Endothelial cell of umbilical vein (primary cell): ENCODE measurements at regions not wholly inside any gene's neighbourhood (a gene's known extent, or its start where the extent isn't known, plus 50 kb on each side); places are given as distances from the start of the nearest gene placed in this dataset.
A peak's percentile ranks its signal among the peaks of the same experiment; 100 is the strongest.
"Not testable (repeated sequence)": the region's sequence is repeated elsewhere in the genome, so short reads cannot be mapped to it uniquely, and the experiment has no call there.

Experiments used
- BruUV-seq: library from RNA; stranded (reverse); fragments of 400-500 nt; replicated peaks from 2 replicates; lab custom pipeline; 2021; lab: Mats Ljungman, UMichigan
- CTCF ChIA-PET: fragments of 300-600, 350-600 bp; sonication (Branson Sonifier 250); formaldehyde crosslinking; loops from one replicate; lab custom pipeline; 2021; ENCODE audit warnings: antibody characterized with exemption, inconsistent platforms; lab: Charles Lee
- POLR2A ChIA-PET: fragments of 300-600, 350-600 bp; sonication (Branson Sonifier 250); formaldehyde crosslinking; loops from one replicate; lab custom pipeline; 2021; ENCODE audit warnings: antibody characterized with exemption, inconsistent platforms; lab: Charles Lee
- DNase-seq: peaks from one replicate; pipeline ENCODE4 v3.0.0-alpha.2; 2011; ENCODE audit warnings: low read depth, low spot score
- FAIRE-seq: peaks from 2 replicates; lab custom pipeline; 2011; peaks lifted over from hg19 to GRCh38; lab: Jason Lieb, UNC
- H2AFZ ChIP-seq: 2 replicates; pipeline ENCODE4 v1.6.0; 2012; ENCODE audit warnings: low read depth, low read length, control low read depth, inconsistent platforms
- H3K27ac ChIP-seq: 2 replicates; pipeline ENCODE4 v1.5.1; 2011; ENCODE audit warnings: low read depth, mild to moderate bottlenecking, control low read depth, low read length, moderate library complexity; ENCODE audit not compliant: insufficient read depth
- H3K27me3 ChIP-seq, 2 experiments: 2 replicates each; pipeline versions ENCODE4 v1.6.0 to v1.6.1; 2011; ENCODE audit warnings: low read length in 2 of 2, mixed read lengths in 1 of 2; ENCODE audit not compliant: control insufficient read depth in 2 of 2, insufficient read depth in 2 of 2
- H3K36me3 ChIP-seq, 2 experiments: 2 replicates in 1 of 2; 3 replicates in 1 of 2; pipeline ENCODE4 v1.5.1; 2011; ENCODE audit warnings: low read length in 2 of 2, mild to moderate bottlenecking in 1 of 2, moderate library complexity in 1 of 2; ENCODE audit not compliant: control insufficient read depth in 2 of 2, insufficient read depth in 2 of 2; ENCODE audit errors: extremely low read depth in 1 of 2
- H3K4me1 ChIP-seq: 3 replicates; pipeline ENCODE4 v1.5.1; 2011; ENCODE audit warnings: mild to moderate bottlenecking, low read length; ENCODE audit not compliant: control insufficient read depth, insufficient read depth; ENCODE audit errors: extremely low read depth
- H3K4me2 ChIP-seq: 2 replicates; pipeline ENCODE4 v1.6.1; 2011; ENCODE audit warnings: low read length, control low read depth, mixed read lengths; ENCODE audit not compliant: insufficient read depth
- H3K4me3 ChIP-seq, 3 experiments: fragments of 200-600 bp in 1 of 3; sonication (generic), shearing (Covaris generic) in 1 of 3; replicated peaks in 1 of 3; 2 replicates each; pipeline ENCODE4 v1.5.1; 2011 to 2016; ENCODE audit warnings: control low read depth in 3 of 3, low read length in 3 of 3, mild to moderate bottlenecking in 2 of 3, inconsistent platforms in 1 of 3, low read depth in 1 of 3, moderate library complexity in 1 of 3; ENCODE audit not compliant: insufficient read depth in 1 of 3
- H3K79me2 ChIP-seq: 2 replicates; pipeline ENCODE4 v1.6.0; 2012; ENCODE audit warnings: low read length, inconsistent platforms; ENCODE audit not compliant: control insufficient read depth, insufficient read depth
- H3K9ac ChIP-seq: replicated peaks from 2 replicates; pipeline ENCODE3; 2011; ENCODE audit warnings: low read length, control low read depth; ENCODE audit not compliant: insufficient read depth; ENCODE audit errors: extremely low read depth
- H3K9me1 ChIP-seq: replicated peaks from 3 replicates; pipeline ENCODE4 v1.6.0; 2011; ENCODE audit warnings: mild to moderate bottlenecking, low read length; ENCODE audit not compliant: control insufficient read depth, insufficient read depth; ENCODE audit errors: extremely low read depth
- H3K9me3 ChIP-seq: replicated peaks from 2 replicates; pipeline ENCODE4 v1.5.1; 2012; ENCODE audit warnings: low read length, inconsistent platforms; ENCODE audit not compliant: control insufficient read depth, insufficient read depth
- H4K20me1 ChIP-seq: replicated peaks from 2 replicates; pipeline ENCODE3; 2011; ENCODE audit warnings: mild to moderate bottlenecking, low read length; ENCODE audit not compliant: control insufficient read depth, insufficient read depth; ENCODE audit errors: extremely low read depth
- dilution Hi-C: fragments of 300-500 bp; cut with MboI; formaldehyde crosslinking; loops from one replicate; pipeline ENCODE4 v1.15.0; 2019; ENCODE audit warnings: low sequenced_read_pairs; ENCODE audit not compliant: extremely low pct_ligation_motif_present
- intact Hi-C: fragments of 100-400 bp; cut with micrococcal nuclease; formaldehyde crosslinking; loops from one replicate; pipeline ENCODE4 v1.10.0; 2022

DNA sequence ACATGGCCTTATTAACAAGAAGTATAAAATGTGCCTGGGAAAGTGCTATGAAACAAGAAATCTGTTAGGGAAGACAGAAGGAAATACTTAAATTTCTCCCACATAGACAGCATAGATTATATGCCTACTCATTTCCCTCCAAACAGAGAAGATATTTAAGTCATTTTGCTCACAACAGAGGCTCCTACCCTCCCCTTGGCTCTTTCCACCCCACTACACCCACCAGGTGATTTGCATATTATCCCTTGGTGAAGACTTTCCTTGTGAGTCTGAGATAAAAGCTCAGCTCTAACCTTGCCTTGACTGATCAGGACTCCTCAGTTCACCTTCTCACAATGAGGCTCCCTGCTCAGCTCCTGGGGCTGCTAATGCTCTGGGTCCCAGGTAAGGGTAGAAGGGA is 1245.1 kb downstream of the RPIA start:
- H2AFZ ChIP-seq, H3K27me3 ChIP-seq, H3K4me3 ChIP-seq, H3K4me2 ChIP-seq, H3K36me3 ChIP-seq, POLR2A ChIA-PET, BruUV-seq, CTCF ChIA-PET, dilution Hi-C loops, intact Hi-C loops, H3K79me2 ChIP-seq, H4K20me1 ChIP-seq, H3K9me3 ChIP-seq, H3K9ac ChIP-seq, FAIRE-seq, H3K27ac ChIP-seq, H3K4me1 ChIP-seq, H3K9me1 ChIP-seq, DNase-seq: not testable (repeated sequence)

DNA sequence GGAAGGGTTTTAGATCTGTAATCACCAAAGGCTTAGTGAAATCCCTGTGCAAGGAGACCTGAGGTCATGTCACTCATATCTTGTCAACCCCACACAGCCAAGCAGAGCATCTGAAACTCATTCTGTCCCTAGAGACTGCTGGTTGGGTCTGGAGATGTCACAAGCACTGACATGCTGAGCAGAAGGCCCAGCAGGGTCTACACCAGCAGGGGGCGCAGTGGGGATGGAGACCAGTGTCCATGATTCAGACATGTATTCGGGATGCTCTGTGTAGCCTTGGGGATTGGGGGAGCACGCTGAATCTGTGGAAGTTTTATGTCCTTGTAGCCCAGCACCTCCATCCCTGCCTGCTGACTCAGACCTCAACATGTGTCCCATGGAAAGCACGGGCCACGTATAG is 1247.3 kb downstream of the RPIA start:
- H4K20me1 ChIP-seq, dilution Hi-C loops, H3K9ac ChIP-seq, H3K27me3 ChIP-seq, BruUV-seq, H2AFZ ChIP-seq, CTCF ChIA-PET, H3K4me1 ChIP-seq, H3K9me3 ChIP-seq, H3K9me1 ChIP-seq, H3K27ac ChIP-seq, POLR2A ChIA-PET, intact Hi-C loops, H3K4me2 ChIP-seq, DNase-seq, H3K36me3 ChIP-seq, H3K4me3 ChIP-seq, H3K79me2 ChIP-seq: not testable (repeated sequence)
- peak; percentile 85 for FAIRE-seq

DNA sequence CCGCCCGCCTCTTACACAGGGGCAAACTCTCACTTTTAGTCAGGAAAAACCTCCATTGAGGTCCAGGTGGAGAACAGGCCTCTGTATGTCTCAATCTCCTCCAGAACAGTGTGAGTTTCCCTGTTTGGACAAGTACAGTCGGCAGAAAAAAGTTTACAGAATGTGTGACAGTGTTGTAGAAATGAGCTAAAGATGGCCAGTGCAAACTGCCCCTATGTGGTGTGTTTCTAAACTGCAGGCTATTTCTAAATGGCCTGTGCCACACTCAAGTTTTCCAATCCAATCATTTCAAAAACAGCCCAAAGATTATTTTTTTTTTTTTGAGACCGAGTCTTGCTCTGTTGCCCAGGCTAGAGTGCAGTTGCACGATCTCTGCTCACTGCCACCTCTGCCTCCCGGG is 1252.8 kb downstream of the RPIA start:
- H3K4me2 ChIP-seq, H4K20me1 ChIP-seq, H3K4me3 ChIP-seq, POLR2A ChIA-PET, CTCF ChIA-PET, H3K9me1 ChIP-seq, H2AFZ ChIP-seq, dilution Hi-C loops, H3K27me3 ChIP-seq, H3K27ac ChIP-seq, BruUV-seq, H3K9me3 ChIP-seq, H3K36me3 ChIP-seq, H3K79me2 ChIP-seq, DNase-seq, H3K4me1 ChIP-seq, H3K9ac ChIP-seq, intact Hi-C loops: not testable (repeated sequence)
- peak; percentile 69 for FAIRE-seq

DNA sequence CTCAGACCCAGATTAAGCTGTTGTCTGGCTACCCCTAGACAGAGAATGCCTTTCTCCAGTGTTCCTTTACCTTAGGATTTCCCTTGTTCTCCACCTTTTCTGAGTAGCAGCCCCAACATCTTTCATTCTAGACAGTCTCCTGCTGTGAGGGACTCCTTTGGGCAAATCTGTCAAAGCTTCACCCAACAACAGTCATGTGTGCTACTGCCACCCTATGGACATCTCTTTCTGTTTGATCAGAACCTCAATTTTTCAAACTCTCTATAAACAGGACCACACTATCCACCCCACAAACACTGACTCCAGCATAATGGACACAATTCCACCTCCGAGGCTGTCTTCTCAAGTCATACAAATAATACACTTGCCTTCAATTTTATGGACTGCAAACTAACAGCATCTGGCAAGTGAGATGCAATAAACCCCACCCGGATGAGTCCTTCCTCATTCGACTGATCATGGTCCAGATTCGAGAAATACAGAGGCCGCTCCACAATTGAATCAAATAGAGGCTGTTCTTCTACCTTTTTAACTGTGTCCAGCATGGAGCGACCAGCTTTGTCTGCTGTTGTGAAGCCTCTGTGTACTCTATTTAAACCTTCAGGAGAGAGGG is 1253.6 kb downstream of the RPIA start:
- H3K4me2 ChIP-seq, H3K4me3 ChIP-seq, CTCF ChIA-PET, H3K9me1 ChIP-seq, dilution Hi-C loops, H2AFZ ChIP-seq, DNase-seq, FAIRE-seq, H3K27me3 ChIP-seq, POLR2A ChIA-PET, intact Hi-C loops, BruUV-seq, H3K9ac ChIP-seq, H3K79me2 ChIP-seq, H3K27ac ChIP-seq, H4K20me1 ChIP-seq, H3K9me3 ChIP-seq, H3K4me1 ChIP-seq, H3K36me3 ChIP-seq: not testable (repeated sequence)
